Endothelial cell of umbilical vein (primary cell): ENCODE measurements at regions not wholly inside any gene's neighbourhood (a gene's known extent, or its start where the extent isn't known, plus 50 kb on each side); places are given as distances from the start of the nearest gene placed in this dataset.
A peak's percentile ranks its signal among the peaks of the same experiment; 100 is the strongest.

Source experiments
- BruUV-seq: library from RNA; stranded (reverse); fragments of 400-500 nt; replicated peaks from 2 replicates; lab custom pipeline; 2021; lab: Mats Ljungman, UMichigan
- CTCF ChIA-PET: fragments of 300-600, 350-600 bp; sonication (Branson Sonifier 250); formaldehyde crosslinking; loops from one replicate; lab custom pipeline; 2021; ENCODE audit warnings: antibody characterized with exemption, inconsistent platforms; lab: Charles Lee
- POLR2A ChIA-PET: fragments of 300-600, 350-600 bp; sonication (Branson Sonifier 250); formaldehyde crosslinking; loops from one replicate; lab custom pipeline; 2021; ENCODE audit warnings: antibody characterized with exemption, inconsistent platforms; lab: Charles Lee
- DNase-seq: peaks from one replicate; pipeline ENCODE4 v3.0.0-alpha.2; 2011; ENCODE audit warnings: low read depth, low spot score
- FAIRE-seq: peaks from 2 replicates; lab custom pipeline; 2011; peaks lifted over from hg19 to GRCh38; lab: Jason Lieb, UNC
- H2AFZ ChIP-seq: 2 replicates; pipeline ENCODE4 v1.6.0; 2012; ENCODE audit warnings: low read depth, low read length, control low read depth, inconsistent platforms
- H3K27ac ChIP-seq: 2 replicates; pipeline ENCODE4 v1.5.1; 2011; ENCODE audit warnings: low read depth, mild to moderate bottlenecking, control low read depth, low read length, moderate library complexity; ENCODE audit not compliant: insufficient read depth
- H3K27me3 ChIP-seq, 2 experiments: 2 replicates each; pipeline versions ENCODE4 v1.6.0 to v1.6.1; 2011; ENCODE audit warnings: low read length in 2 of 2, mixed read lengths in 1 of 2; ENCODE audit not compliant: control insufficient read depth in 2 of 2, insufficient read depth in 2 of 2
- H3K36me3 ChIP-seq, 2 experiments: 2 replicates in 1 of 2; 3 replicates in 1 of 2; pipeline ENCODE4 v1.5.1; 2011; ENCODE audit warnings: low read length in 2 of 2, mild to moderate bottlenecking in 1 of 2, moderate library complexity in 1 of 2; ENCODE audit not compliant: control insufficient read depth in 2 of 2, insufficient read depth in 2 of 2; ENCODE audit errors: extremely low read depth in 1 of 2
- H3K4me1 ChIP-seq: 3 replicates; pipeline ENCODE4 v1.5.1; 2011; ENCODE audit warnings: mild to moderate bottlenecking, low read length; ENCODE audit not compliant: control insufficient read depth, insufficient read depth; ENCODE audit errors: extremely low read depth
- H3K4me2 ChIP-seq: 2 replicates; pipeline ENCODE4 v1.6.1; 2011; ENCODE audit warnings: low read length, control low read depth, mixed read lengths; ENCODE audit not compliant: insufficient read depth
- H3K4me3 ChIP-seq, 3 experiments: fragments of 200-600 bp in 1 of 3; sonication (generic), shearing (Covaris generic) in 1 of 3; replicated peaks in 1 of 3; 2 replicates each; pipeline ENCODE4 v1.5.1; 2011 to 2016; ENCODE audit warnings: control low read depth in 3 of 3, low read length in 3 of 3, mild to moderate bottlenecking in 2 of 3, inconsistent platforms in 1 of 3, low read depth in 1 of 3, moderate library complexity in 1 of 3; ENCODE audit not compliant: insufficient read depth in 1 of 3
- H3K79me2 ChIP-seq: 2 replicates; pipeline ENCODE4 v1.6.0; 2012; ENCODE audit warnings: low read length, inconsistent platforms; ENCODE audit not compliant: control insufficient read depth, insufficient read depth
- H3K9ac ChIP-seq: replicated peaks from 2 replicates; pipeline ENCODE3; 2011; ENCODE audit warnings: low read length, control low read depth; ENCODE audit not compliant: insufficient read depth; ENCODE audit errors: extremely low read depth
- H3K9me1 ChIP-seq: replicated peaks from 3 replicates; pipeline ENCODE4 v1.6.0; 2011; ENCODE audit warnings: mild to moderate bottlenecking, low read length; ENCODE audit not compliant: control insufficient read depth, insufficient read depth; ENCODE audit errors: extremely low read depth
- H3K9me3 ChIP-seq: replicated peaks from 2 replicates; pipeline ENCODE4 v1.5.1; 2012; ENCODE audit warnings: low read length, inconsistent platforms; ENCODE audit not compliant: control insufficient read depth, insufficient read depth
- H4K20me1 ChIP-seq: replicated peaks from 2 replicates; pipeline ENCODE3; 2011; ENCODE audit warnings: mild to moderate bottlenecking, low read length; ENCODE audit not compliant: control insufficient read depth, insufficient read depth; ENCODE audit errors: extremely low read depth
- FOS ChIP-seq: IDR thresholded peaks from 2 replicates; pipeline ENCODE4 v1.6.1; 2011; ENCODE audit warnings: mild to moderate bottlenecking, low read length, moderate library complexity, borderline replicate concordance; ENCODE audit not compliant: insufficient read depth
- GATA2 ChIP-seq: IDR thresholded peaks from 2 replicates; pipeline ENCODE4 v1.7.0; 2011; ENCODE audit warnings: low read depth, mild to moderate bottlenecking, moderate library complexity, mixed read lengths, low read length; ENCODE audit not compliant: insufficient read length, insufficient read depth
- POLR2AphosphoS5 ChIP-seq: IDR thresholded peaks from 2 replicates; pipeline ENCODE4 v1.6.1; 2012; ENCODE audit warnings: low read depth, mild to moderate bottlenecking, control low read depth, low read length, moderate library complexity; ENCODE audit not compliant: insufficient read depth
- dilution Hi-C: fragments of 300-500 bp; cut with MboI; formaldehyde crosslinking; loops from one replicate; pipeline ENCODE4 v1.15.0; 2019; ENCODE audit warnings: low sequenced_read_pairs; ENCODE audit not compliant: extremely low pct_ligation_motif_present
- intact Hi-C: fragments of 100-400 bp; cut with micrococcal nuclease; formaldehyde crosslinking; loops from one replicate; pipeline ENCODE4 v1.10.0; 2022

GRCh38 chr17:5837055-5837491, 233.1 kb upstream of the WSCD1 start:
- ChIA-PET POLR2A (no interaction called here), CTCF (interaction anchor here (0.6 to 1.3 kb wide), 2 partner anchors 10 to 586 kb away, joined by 3 to 4 read pairs; no protein-coding TSS in a partner anchor)
- intact Hi-C loops: loop anchor here (10.0 kb wide), 1 partner anchor 808 kb away; the partner anchor contains the start of genes KIAA0753 and TXNDC17
- TF ChIP-seq FOS (peak; percentile 61), POLR2AphosphoS5 (no peak)
- Histone ChIP-seq H2AFZ (no peak overlapping the region), H3K27me3 (no peaks in the 10 kb centered on the region), H3K27ac (peak overlapping the region; percentile 46), H3K79me2 (no peaks in the 10 kb centered on the region), H3K36me3 (no peaks in the 10 kb centered on the region), H3K4me2 (no peak overlapping the region), H3K9me1 (no peaks in the 10 kb centered on the region), H3K4me3 (no peak overlapping the region), H4K20me1 (no peaks in the 10 kb centered on the region), H3K9ac (no peak overlapping the region), H3K9me3 (no peaks in the 10 kb centered on the region), H3K4me1 (peaks cover 32% of the 10 kb centered on the region)
- peak; percentile 68 for FAIRE-seq
- dilution Hi-C loops: no loop called here
- DNase-seq: peak; percentile 69
- BruUV-seq: no TSS peak

GRCh38 chr17:5838661-5839300, 231.4 kb upstream of the WSCD1 start:
- CTCF ChIA-PET: interaction anchor here (0.9 to 1.2 kb wide), 4 partner anchors 8 to 39 kb away, joined by 3 to 6 read pairs (median 4); no protein-coding TSS in a partner anchor
- no peaks in the 10 kb centered on the region for H3K79me2 ChIP-seq
- H3K4me1 ChIP-seq: peaks cover 15% of the 10 kb centered on the region
- no peaks in the 10 kb centered on the region for H3K9me3 ChIP-seq
- no peaks in the 10 kb centered on the region for H3K27me3 ChIP-seq
- H3K4me2 ChIP-seq: no peak overlapping the region
- H3K9ac ChIP-seq: no peak overlapping the region
- no peak for TF ChIP-seq GATA2
- no peak overlapping the region for H3K4me3 ChIP-seq
- FAIRE-seq: no peak
- no peaks in the 10 kb centered on the region for H3K9me1 ChIP-seq
- H3K27ac ChIP-seq: no peak overlapping the region
- POLR2A ChIA-PET: no interaction called here
- H2AFZ ChIP-seq: no peak overlapping the region
- no peaks in the 10 kb centered on the region for H4K20me1 ChIP-seq
- no peaks in the 10 kb centered on the region for H3K36me3 ChIP-seq
- DNase-seq: no peak
- intact Hi-C loops (loop anchor here (10.0 kb wide), 1 partner anchor 806 kb away; the partner anchor contains the start of genes KIAA0753 and TXNDC17), dilution Hi-C loops (no loop called here)
- BruUV-seq: no TSS peak
